ENCODE measurements at regions not wholly inside any gene's neighbourhood (a gene's known extent, or its start where the extent isn't known, plus 50 kb on each side); places are given as distances from the start of the nearest gene placed in this dataset.
"Not testable (repeated sequence)": the region's sequence is repeated elsewhere in the genome, so short reads cannot be mapped to it uniquely, and the experiment has no call there.

- ChIA-PET POLR2A (ENCODE audit: low non-redundant PET) (no interaction called here), CTCF (no interaction called here)
- no peak for DNase-seq (ENCODE audit: low spot score)
- no peak for TF ChIP-seq CTCF (conservative IDR thresholded peaks at IDR 0.05; ENCODE audit: low read depth)
- no peak overlapping the region for H3K27ac ChIP-seq
Observed at GRCh38 chr2:146388757-146389156, 1456.1 kb upstream of the ACVR2A start.

GRCh38 chr2:146386096-146386495 is 1458.7 kb upstream of the ACVR2A start:
- CTCF ChIA-PET = no interaction called here
- DNase-seq (ENCODE audit: low spot score) = no peak
- no peak for TF ChIP-seq CTCF (conservative IDR thresholded peaks at IDR 0.05; ENCODE audit: low read depth)
- no peak overlapping the region for H3K27ac ChIP-seq
- POLR2A ChIA-PET (ENCODE audit: low non-redundant PET) = no interaction called here

GRCh38 chr2:146385031-146385430 is 1459.8 kb upstream of the ACVR2A start:
- H3K27ac ChIP-seq = no peak overlapping the region
- DNase-seq (ENCODE audit: low spot score) = no peak
- CTCF ChIA-PET = interaction anchor here (0.5 to 1.2 kb wide), 2 partner anchors 10 to 436 kb away, joined by 4 to 6 read pairs; no protein-coding TSS in a partner anchor
- no peak for TF ChIP-seq CTCF (conservative IDR thresholded peaks at IDR 0.05; ENCODE audit: low read depth)
- POLR2A ChIA-PET (ENCODE audit: low non-redundant PET) = no interaction called here

- no peak for DNase-seq (ENCODE audit: low spot score)
- no peak overlapping the region for H3K27ac ChIP-seq
- POLR2A ChIA-PET (ENCODE audit: low non-redundant PET) = no interaction called here
- CTCF ChIA-PET = no interaction called here
- no peak for TF ChIP-seq CTCF (conservative IDR thresholded peaks at IDR 0.05; ENCODE audit: low read depth)
Observed at GRCh38 chr2:146376511-146377064, 1468.2 kb upstream of the ACVR2A start.

- CTCF ChIA-PET = interaction anchor here (0.8 kb wide), 1 partner anchor 11 kb away, joined by 4 read pairs; no protein-coding TSS in a partner anchor
Observed at GRCh38 chr2:146374505-146374904, 1470.3 kb upstream of the ACVR2A start.

GRCh38 chr2:146371364-146371763 is 1473.5 kb upstream of the ACVR2A start:
- CTCF ChIA-PET; H3K27ac ChIP-seq; POLR2A ChIA-PET (ENCODE audit: low non-redundant PET); DNase-seq (ENCODE audit: low spot score): not testable (repeated sequence)

More at GRCh38 chr2:146374505-146374904, 1470.3 kb upstream of the ACVR2A start:
- POLR2A ChIA-PET (ENCODE audit: low non-redundant PET) = interaction anchor here (0.6 kb wide), 1 partner anchor 406 kb away, joined by 3 read pairs; no protein-coding TSS in a partner anchor
- no peak overlapping the region for H3K27ac ChIP-seq
- no peak for DNase-seq (ENCODE audit: low spot score)
- TF ChIP-seq CTCF (conservative IDR thresholded peaks at IDR 0.05; ENCODE audit: low read depth) = no peak

- ChIA-PET POLR2A (ENCODE audit: low non-redundant PET) (no interaction called here), CTCF (no interaction called here)
- no peak for DNase-seq (ENCODE audit: low spot score)
- H3K27ac ChIP-seq = no peak overlapping the region
- no peak for TF ChIP-seq CTCF (conservative IDR thresholded peaks at IDR 0.05; ENCODE audit: low read depth)
Observed at GRCh38 chr2:146370826-146371225, 1474.0 kb upstream of the ACVR2A start.
